Activated T-cell treated with anti-CD3 and anti-CD28 coated beads, Interleukin-2, amount 50 U/mL, for 4 hours (primary cell): ENCODE measurements at regions not wholly inside any gene's neighbourhood (a gene's known extent, or its start where the extent isn't known, plus 50 kb on each side); places are given as distances from the start of the nearest gene placed in this dataset.

Source experiments
- ATAC-seq, 2 donors: fragments of 200-7000 bp; cut with Tn5 transposase; one replicate each; pipeline ENCODE4 v1.10.0; 2021
- DNase-seq: peaks from one replicate; pipeline ENCODE4 v3.0.0-alpha.2; 2020
- H3K27me3 Mint-ChIP-seq: one replicate; pipeline ENCODE4 v1.8.0; 2021; ENCODE audit warnings: low read depth, mixed read lengths
- H3K36me3 Mint-ChIP-seq: one replicate; pipeline ENCODE4 v1.8.0; 2022; ENCODE audit warnings: mixed read lengths; ENCODE audit not compliant: insufficient read depth
- H3K4me1 Mint-ChIP-seq: one replicate; pipeline ENCODE4 v1.8.0; 2021; ENCODE audit warnings: low read depth, mixed read lengths
- H3K4me3 Mint-ChIP-seq: one replicate; pipeline ENCODE4 v1.8.0; 2021; ENCODE audit warnings: mild to moderate bottlenecking, moderate library complexity, mixed read lengths
- H3K9me3 Mint-ChIP-seq: one replicate; pipeline ENCODE4 v1.8.0; 2021; ENCODE audit warnings: mixed read lengths

DNA sequence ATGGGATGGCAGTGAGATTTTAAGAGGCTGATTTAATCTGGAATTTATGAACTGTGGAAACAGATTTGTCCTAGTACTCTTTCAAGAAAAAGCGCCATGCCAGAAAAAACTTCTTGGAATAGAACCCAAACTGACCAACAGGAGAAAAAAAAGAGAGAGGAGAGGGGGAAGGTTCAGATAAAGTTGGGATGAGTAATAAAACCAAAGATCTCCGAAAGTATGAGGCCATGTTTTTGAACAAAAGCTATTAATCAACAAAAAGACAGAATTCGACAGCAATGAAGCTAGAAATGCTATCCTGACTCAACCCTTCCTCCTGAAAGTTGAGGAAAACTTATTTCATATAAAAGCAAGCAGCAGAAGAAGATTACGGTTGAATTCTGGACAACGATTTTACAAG is 135.5 kb downstream of the CEMIP2 start:
- no peak for ATAC-seq
- Mint-ChIP-seq H3K4me3 (no peak overlapping the region), H3K36me3 (no peaks in the 10 kb centered on the region)

DNA sequence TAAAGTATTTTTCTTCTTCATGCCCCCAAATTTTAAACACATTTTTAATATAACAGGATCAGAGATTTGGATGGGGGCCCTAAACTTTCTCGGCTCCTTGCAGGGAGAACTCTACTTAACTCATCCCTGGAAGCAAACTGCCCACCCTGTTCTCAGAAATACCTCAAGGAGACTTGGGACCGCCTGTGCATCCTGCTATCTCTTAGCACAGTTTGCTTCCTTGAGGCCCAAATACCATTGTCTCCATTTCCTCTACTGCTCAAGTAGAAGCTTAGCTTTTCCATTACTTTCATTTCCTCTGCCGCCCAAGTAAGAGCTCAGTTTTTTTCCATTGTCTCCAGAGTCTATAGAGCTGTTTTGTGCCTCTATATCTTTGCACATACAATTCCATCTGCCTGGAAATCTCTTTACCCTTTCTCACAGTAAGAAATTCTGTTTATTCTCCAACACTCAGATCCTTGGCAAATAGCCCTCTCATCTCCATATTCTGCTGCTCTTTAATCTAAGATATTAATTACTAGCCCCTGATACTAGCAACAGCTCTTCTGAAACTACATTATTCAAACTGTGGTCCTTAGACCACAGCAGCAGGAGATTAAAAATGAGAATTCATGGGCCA is 137.8 kb downstream of the CEMIP2 start:
- ATAC-seq (no peak), DNase-seq (no peak)
- Mint-ChIP-seq H3K9me3 (no peaks in the 10 kb centered on the region), H3K27me3 (no peaks in the 10 kb centered on the region), H3K4me1 (no peaks in the 10 kb centered on the region), H3K36me3 (no peaks in the 10 kb centered on the region), H3K4me3 (no peak overlapping the region)

More for the DNA sequence above, 135.5 kb downstream of the CEMIP2 start:
- H3K27me3 Mint-ChIP-seq, result no peaks in the 10 kb centered on the region
- H3K9me3 Mint-ChIP-seq, result no peaks in the 10 kb centered on the region
- H3K4me1 Mint-ChIP-seq, result peaks cover 3% of the 10 kb centered on the region
- DNase-seq, result no peak

DNA sequence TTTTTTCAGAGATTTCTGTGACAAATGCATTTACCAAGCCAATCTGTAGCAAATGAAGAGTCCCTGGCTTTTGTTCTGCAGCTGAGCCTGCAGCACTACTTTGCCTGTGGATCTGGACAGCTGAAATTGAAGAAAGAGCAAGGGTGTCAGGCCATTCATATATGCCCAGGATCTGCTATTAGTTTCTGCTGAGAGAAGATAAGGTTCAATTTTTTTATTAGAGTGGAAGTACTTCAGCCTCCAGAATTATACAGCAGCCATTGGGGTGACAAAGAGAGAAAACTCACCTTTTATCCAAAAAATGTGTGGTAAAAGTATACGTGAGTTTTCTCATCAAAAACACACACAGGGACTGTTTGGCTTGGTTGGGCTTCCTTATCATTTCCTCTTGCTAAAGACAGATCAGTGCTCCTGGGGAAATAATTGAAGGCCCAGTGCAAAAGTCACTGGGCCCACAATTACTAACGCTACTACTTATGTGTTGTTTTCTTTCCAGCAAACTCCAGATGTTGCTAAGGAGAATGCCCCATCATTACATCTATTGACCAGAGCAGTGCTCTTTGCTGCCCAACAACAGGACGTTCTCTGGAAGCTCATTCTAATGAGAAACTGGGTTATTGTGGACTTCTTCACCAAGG is 138.6 kb downstream of the CEMIP2 start:
- Mint-ChIP-seq H3K4me1 (no peaks in the 10 kb centered on the region), H3K9me3 (no peaks in the 10 kb centered on the region)

DNA sequence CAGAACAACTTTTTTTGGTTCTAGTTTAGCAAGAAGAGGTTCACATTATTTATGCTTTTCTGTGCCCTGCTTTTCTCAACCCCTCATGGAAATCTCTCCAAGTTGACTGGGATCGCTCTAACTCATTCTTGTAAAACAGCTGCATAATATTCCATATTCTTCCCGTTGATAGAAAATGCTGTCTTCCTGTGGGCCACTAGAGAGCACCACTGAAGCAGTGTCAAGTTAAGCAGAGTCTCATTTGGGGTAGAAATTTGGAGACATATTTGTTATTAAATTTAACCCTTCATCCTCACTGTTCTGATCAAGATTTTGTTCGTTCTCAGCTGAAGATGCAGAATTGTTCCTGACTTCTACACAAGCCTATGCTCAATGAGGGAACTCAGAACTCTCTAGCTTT is 140.1 kb downstream of the CEMIP2 start:
- no peaks in the 10 kb centered on the region for H3K4me1 Mint-ChIP-seq
- H3K27me3 Mint-ChIP-seq, result no peaks in the 10 kb centered on the region
- no peak for ATAC-seq
- H3K9me3 Mint-ChIP-seq, result no peaks in the 10 kb centered on the region
- no peak for DNase-seq
- no peaks in the 10 kb centered on the region for H3K36me3 Mint-ChIP-seq
- no peak overlapping the region for H3K4me3 Mint-ChIP-seq

More for the DNA sequence above, 138.6 kb downstream of the CEMIP2 start:
- ATAC-seq (no peak), DNase-seq (no peak)
- H3K36me3 Mint-ChIP-seq, result no peaks in the 10 kb centered on the region
- no peak overlapping the region for H3K4me3 Mint-ChIP-seq
- H3K27me3 Mint-ChIP-seq, result no peaks in the 10 kb centered on the region

DNA sequence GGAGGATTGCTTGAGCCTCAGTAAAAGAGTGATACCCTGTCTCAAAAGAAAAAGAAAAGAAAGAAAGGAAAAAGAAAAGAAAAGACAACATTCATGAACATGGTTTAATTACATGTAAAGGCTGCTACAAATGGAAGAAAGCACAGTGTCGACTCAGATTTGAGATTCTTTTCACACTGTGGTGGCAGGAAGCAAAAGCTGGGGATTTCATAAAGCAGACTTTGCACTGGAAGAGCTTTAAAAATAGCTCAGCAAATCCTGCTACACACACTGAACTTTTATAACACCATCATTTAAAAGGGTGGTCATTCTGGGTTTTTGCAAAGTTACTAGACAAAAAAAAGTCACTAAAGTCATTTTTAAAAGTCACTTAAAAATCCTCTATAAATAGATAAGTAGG is 140.8 kb downstream of the CEMIP2 start:
- Mint-ChIP-seq H3K36me3 (no peaks in the 10 kb centered on the region), H3K9me3 (no peaks in the 10 kb centered on the region), H3K4me1 (no peaks in the 10 kb centered on the region), H3K4me3 (no peak overlapping the region), H3K27me3 (no peaks in the 10 kb centered on the region)
- DNase-seq, result no peak
- no peak for ATAC-seq

DNA sequence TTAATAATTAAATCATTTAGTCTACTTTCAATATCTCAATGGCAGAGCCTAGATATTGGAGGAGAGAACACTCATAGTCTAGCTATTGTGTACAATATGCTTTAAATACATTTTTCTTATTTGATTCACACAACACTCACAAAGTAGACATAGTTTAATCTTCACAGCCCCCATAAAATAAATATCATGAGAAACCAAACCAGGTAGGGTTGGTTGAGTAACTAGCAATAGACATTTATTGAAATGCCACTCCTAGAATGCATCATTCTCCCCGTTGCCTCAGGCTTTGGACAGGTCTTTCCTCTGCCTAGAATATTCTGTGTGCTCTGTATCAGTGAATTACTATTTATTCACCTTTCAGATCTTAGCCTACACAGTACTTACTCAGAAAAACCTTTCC is 141.9 kb downstream of the CEMIP2 start:
- Mint-ChIP-seq H3K4me3 (no peak overlapping the region), H3K27me3 (peaks cover 2% of the 10 kb centered on the region), H3K4me1 (no peaks in the 10 kb centered on the region), H3K9me3 (no peaks in the 10 kb centered on the region), H3K36me3 (no peaks in the 10 kb centered on the region)
- ATAC-seq (no peak), DNase-seq (no peak)

DNA sequence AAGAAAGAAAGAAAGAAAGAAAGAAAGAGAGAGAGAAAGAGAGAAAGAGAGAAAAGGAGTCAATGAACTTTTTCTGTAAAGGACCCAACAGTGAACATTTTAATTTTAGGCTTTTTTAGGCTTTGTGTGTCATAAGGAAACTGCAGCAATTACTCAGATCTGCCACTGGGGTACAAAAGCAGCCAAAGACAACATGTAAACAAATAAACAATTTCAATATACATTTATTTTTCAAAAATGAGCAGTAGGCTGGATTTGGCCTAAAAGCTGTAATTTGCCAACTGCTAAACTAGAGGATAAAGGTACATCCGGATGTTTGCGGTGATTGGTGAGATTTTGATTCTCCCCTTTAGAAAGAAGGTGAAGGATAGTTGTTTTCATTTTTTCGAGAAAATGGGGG is 143.6 kb downstream of the CEMIP2 start:
- Mint-ChIP-seq H3K27me3 (peaks cover 3% of the 10 kb centered on the region), H3K36me3 (no peaks in the 10 kb centered on the region), H3K4me3 (no peak overlapping the region), H3K4me1 (no peaks in the 10 kb centered on the region), H3K9me3 (no peaks in the 10 kb centered on the region)
- DNase-seq, result no peak
- no peak for ATAC-seq

DNA sequence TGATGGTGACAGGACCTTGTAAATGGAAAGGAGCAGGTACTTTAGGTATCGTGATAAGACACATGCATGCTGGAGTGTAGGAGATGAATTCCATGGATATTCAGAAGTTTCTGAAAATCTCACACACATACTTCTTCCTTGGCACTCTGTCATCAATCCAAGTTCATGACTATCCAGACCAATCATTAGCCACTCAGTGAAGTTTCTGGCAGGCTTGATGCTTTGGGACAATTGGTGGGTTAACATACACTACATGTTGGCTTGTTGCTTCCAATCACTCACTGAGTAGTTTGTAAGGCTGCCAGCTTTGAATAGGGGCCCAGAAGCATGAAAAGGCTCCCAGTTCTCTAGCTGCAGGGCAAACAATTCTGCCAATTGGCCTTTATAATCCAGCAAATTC is 147.6 kb downstream of the CEMIP2 start:
- peaks cover 3% of the 10 kb centered on the region for H3K27me3 Mint-ChIP-seq
- H3K4me3 Mint-ChIP-seq, result no peak overlapping the region
- ATAC-seq (no peak), DNase-seq (no peak)
- no peaks in the 10 kb centered on the region for H3K4me1 Mint-ChIP-seq
- H3K9me3 Mint-ChIP-seq, result peaks cover 9% of the 10 kb centered on the region
- no peaks in the 10 kb centered on the region for H3K36me3 Mint-ChIP-seq

DNA sequence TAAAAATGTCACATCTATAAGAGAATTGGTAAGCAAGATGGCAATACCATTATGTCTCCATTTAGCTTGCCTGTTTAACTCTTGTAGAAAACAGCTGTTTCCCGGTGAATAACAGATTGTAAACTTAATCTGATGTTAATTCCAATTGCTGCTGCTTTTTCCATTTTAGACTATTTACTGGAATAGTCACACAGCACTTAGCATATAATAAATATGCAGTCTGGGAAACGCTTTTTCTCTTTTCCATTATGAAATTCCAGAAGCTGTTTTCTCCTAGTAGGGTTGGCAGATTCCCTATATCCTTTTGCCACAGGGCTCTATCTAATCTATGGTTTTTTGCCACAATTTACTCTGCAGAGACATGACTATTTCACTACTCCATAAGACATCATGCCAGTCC is 148.0 kb downstream of the CEMIP2 start:
- ATAC-seq, result no peak
- no peaks in the 10 kb centered on the region for H3K36me3 Mint-ChIP-seq

DNA sequence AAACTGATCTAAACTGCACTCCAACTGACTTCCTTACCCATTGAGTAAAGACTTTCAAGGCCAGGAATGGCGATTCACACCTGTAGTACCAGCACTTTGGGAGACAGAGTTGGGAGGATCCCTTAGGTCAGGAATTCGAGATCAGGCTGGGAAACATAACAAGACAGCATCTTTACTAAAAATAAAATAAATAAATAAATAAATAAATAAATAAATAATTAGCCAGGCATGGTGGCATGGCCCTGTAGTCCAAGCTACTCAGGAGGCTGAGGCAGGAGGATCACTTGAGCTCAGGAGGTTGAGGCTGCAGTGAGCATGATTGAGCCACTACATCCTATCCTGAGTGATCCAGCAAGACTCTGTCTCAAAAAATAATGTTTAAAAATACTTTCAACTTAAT is 148.4 kb downstream of the CEMIP2 start:
- DNase-seq (no peak), ATAC-seq (no peak)
- peaks cover 9% of the 10 kb centered on the region for H3K9me3 Mint-ChIP-seq
- H3K27me3 Mint-ChIP-seq, result peaks cover 3% of the 10 kb centered on the region
- no peaks in the 10 kb centered on the region for H3K4me1 Mint-ChIP-seq
- no peaks in the 10 kb centered on the region for H3K36me3 Mint-ChIP-seq
- H3K4me3 Mint-ChIP-seq, result no peak overlapping the region

More for the DNA sequence above, 148.0 kb downstream of the CEMIP2 start:
- peaks cover 3% of the 10 kb centered on the region for H3K27me3 Mint-ChIP-seq
- H3K9me3 Mint-ChIP-seq, result peaks cover 9% of the 10 kb centered on the region
- DNase-seq, result no peak
- H3K4me3 Mint-ChIP-seq, result no peak overlapping the region
- H3K4me1 Mint-ChIP-seq, result no peaks in the 10 kb centered on the region

DNA sequence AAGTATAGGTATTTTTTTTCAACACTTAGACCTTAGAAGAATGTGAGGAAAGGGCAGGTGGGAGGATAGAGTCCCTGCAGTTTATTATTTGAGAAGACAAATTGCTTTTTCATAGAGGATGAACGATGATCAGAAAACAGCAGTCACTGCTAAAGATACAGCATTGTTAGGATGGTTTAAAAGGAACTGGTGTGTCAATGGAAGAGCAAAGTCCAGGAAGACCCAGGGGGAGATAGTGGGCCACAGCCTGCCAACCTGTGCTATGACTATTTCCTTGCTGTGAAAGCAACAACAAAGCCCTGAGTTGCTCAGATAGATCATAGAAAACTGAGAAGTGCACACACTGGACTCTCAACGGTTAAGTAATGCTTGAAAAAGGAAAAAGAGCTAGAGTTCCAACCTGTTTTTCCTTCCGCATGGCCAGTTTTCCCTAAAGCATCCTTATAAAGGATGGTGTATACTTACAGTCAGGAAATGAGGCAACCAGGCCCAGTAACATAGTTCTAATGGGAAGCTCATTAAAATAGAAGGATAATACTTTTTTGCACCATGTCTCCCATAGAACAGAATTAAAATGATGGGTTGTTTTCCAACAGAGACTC is 153.8 kb downstream of the CEMIP2 start:
- H3K4me1 Mint-ChIP-seq, result no peaks in the 10 kb centered on the region
- peaks cover 16% of the 10 kb centered on the region for H3K9me3 Mint-ChIP-seq
- no peaks in the 10 kb centered on the region for H3K27me3 Mint-ChIP-seq
- DNase-seq (no peak), ATAC-seq (no peak)
- H3K36me3 Mint-ChIP-seq, result no peaks in the 10 kb centered on the region
- H3K4me3 Mint-ChIP-seq, result no peak overlapping the region

DNA sequence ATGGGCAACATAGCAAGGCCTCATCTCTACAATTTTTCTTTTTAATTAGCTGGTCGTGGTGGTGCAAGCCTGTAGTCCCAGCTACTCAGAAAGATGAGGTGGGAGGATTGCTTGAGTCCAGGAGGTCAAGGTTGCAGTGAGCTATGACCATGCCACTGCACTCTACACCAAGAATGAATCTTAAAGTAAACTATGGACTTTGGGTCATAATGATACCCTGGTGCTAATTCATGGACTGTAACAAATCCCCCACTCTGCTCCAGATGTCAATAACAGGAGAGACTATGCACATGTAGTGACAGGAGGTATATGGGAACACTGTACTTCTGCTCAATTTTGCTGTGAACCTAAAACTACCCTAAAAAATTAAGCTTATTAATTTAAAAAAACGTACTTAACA is 155.4 kb downstream of the CEMIP2 start:
- ATAC-seq, result no peak
- H3K36me3 Mint-ChIP-seq, result no peaks in the 10 kb centered on the region
- no peaks in the 10 kb centered on the region for H3K4me1 Mint-ChIP-seq
- no peaks in the 10 kb centered on the region for H3K27me3 Mint-ChIP-seq
- DNase-seq, result no peak
- no peak overlapping the region for H3K4me3 Mint-ChIP-seq
- peaks cover 16% of the 10 kb centered on the region for H3K9me3 Mint-ChIP-seq

DNA sequence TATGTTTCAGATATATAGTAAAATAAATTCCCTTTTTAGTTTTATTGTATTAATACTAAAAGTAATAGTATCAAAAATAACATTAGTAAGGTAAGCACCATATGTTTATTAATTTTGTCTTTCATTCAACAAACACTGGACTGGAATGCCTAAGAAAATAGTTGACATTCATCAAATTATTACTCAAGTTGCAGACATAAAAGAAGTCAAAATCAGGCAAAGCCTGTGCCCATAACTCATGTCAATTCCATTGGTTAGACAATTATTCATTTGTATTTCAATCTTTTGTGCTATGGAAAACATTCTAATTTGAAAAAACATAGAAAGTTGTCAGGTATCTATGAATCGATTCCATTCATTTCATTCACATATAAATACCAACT is 158.9 kb downstream of the CEMIP2 start:
- DNase-seq (no peak), ATAC-seq (no peak)
- no peaks in the 10 kb centered on the region for H3K4me1 Mint-ChIP-seq
- no peaks in the 10 kb centered on the region for H3K27me3 Mint-ChIP-seq
- H3K9me3 Mint-ChIP-seq, result peaks cover 7% of the 10 kb centered on the region
- H3K4me3 Mint-ChIP-seq, result no peak overlapping the region
- H3K36me3 Mint-ChIP-seq, result no peaks in the 10 kb centered on the region

DNA sequence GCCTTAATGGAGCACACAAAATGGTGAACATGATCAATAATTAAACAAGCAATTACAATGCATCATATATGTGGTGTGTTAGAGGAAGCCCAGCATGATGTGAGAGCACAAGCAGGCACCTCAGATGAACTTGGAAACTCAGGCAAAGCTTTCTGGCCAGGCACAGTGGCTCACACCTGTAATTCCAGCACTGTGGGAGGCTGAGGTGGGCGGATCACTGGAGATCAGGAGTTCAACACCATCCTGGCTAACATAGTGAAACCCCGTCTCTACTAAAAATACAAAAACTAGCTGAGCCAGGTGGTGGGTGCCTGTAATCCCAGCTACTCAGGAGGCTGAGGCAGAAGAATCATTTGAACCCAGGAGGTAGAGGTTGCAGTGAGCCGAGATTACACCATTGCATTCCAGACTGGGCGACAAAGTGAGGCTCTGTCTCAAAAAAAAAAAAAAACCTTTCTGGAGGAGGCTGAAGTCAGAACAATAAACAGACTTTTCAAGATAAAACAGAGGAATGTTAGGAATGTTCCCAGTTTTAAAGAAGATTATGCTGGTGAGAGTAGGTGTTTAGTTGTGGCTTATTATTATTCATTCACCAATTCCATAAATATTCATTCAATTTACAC is 159.4 kb downstream of the CEMIP2 start:
- H3K27me3 Mint-ChIP-seq, result no peaks in the 10 kb centered on the region
- ATAC-seq (no peak), DNase-seq (no peak)
- H3K9me3 Mint-ChIP-seq, result peaks cover 7% of the 10 kb centered on the region
- H3K36me3 Mint-ChIP-seq, result no peaks in the 10 kb centered on the region
- no peak overlapping the region for H3K4me3 Mint-ChIP-seq
- no peaks in the 10 kb centered on the region for H3K4me1 Mint-ChIP-seq

DNA sequence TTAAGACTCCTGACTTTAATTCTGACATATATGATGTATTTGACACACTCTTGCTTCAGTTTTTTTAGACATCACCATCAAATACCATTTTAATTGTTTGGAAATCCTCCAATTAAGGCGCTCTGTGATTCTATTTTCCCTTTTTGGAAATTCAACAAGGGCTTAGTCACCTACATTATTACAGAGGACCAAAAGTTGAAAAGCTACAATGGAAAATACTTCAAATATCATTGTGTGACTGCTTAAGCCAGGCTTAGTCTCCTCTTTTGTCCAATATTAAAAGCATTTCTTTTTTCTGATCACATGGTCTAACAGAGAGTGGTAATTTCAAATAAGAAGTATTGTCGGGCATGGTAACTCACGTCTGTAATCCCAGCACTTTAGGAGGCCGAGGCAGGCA is 160.3 kb downstream of the CEMIP2 start:
- Mint-ChIP-seq H3K4me1 (no peaks in the 10 kb centered on the region), H3K27me3 (no peaks in the 10 kb centered on the region), H3K9me3 (peaks cover 7% of the 10 kb centered on the region), H3K4me3 (no peak overlapping the region), H3K36me3 (no peaks in the 10 kb centered on the region)
- no peak for DNase-seq
- no peak for ATAC-seq
